ENCODE measurements at regions not wholly inside any gene's neighbourhood (a gene's known extent, or its start where the extent isn't known, plus 50 kb on each side); places are given as distances from the start of the nearest gene placed in this dataset.

DNA sequence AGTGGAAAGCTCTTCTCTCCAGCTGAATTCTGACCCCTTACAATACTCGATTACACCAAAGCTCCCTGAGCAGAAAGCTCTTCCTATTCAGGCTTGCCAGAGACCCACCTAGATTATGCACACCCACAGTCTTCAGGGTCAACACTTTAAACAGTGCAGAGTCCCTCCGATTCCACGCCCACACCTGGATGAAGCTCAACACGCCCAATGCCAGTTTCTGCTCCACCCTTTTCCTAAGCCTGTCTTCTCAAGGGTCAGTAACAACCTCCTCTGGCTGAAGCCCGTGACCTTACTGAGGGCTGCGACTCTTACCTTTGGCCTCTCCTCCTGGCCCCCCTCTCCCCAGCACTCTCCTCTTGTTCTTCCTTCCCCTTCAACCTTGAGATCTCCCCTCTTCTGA lies 492.0 kb upstream of the SALL3 start:
- TF ChIP-seq, protein P1, sequence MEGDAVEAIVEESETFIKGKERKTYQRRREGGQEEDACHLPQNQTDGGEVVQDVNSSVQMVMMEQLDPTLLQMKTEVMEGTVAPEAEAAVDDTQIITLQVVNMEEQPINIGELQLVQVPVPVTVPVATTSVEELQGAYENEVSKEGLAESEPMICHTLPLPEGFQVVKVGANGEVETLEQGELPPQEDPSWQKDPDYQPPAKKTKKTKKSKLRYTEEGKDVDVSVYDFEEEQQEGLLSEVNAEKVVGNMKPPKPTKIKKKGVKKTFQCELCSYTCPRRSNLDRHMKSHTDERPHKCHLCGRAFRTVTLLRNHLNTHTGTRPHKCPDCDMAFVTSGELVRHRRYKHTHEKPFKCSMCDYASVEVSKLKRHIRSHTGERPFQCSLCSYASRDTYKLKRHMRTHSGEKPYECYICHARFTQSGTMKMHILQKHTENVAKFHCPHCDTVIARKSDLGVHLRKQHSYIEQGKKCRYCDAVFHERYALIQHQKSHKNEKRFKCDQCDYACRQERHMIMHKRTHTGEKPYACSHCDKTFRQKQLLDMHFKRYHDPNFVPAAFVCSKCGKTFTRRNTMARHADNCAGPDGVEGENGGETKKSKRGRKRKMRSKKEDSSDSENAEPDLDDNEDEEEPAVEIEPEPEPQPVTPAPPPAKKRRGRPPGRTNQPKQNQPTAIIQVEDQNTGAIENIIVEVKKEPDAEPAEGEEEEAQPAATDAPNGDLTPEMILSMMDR (IDR thresholded peaks at IDR 0.05; ENCODE audit: borderline replicate concordance, extremely low read depth, low read length, poor library complexity, severe bottlenecking) = no peak
- TF ChIP-seq EZH2 (IDR thresholded peaks at IDR 0.05; ENCODE audit: borderline replicate concordance, low read depth, low read length, severe bottlenecking) = no peak

Measured in DND-41 (cell line).